NT2/D1 (cell line): ENCODE measurements at regions not wholly inside any gene's neighbourhood (a gene's known extent, or its start where the extent isn't known, plus 50 kb on each side); places are given as distances from the start of the nearest gene placed in this dataset.

Source experiments
- YY1 ChIP-seq: IDR thresholded peaks from 2 replicates; pipeline ENCODE4 v1.6.1; 2011; ENCODE audit not compliant: insufficient read length, insufficient read depth
- ZNF274 ChIP-seq: IDR thresholded peaks from 2 replicates; pipeline ENCODE4 v1.6.1; 2011; ENCODE audit warnings: mild to moderate bottlenecking, low read depth, low read length

DNA sequence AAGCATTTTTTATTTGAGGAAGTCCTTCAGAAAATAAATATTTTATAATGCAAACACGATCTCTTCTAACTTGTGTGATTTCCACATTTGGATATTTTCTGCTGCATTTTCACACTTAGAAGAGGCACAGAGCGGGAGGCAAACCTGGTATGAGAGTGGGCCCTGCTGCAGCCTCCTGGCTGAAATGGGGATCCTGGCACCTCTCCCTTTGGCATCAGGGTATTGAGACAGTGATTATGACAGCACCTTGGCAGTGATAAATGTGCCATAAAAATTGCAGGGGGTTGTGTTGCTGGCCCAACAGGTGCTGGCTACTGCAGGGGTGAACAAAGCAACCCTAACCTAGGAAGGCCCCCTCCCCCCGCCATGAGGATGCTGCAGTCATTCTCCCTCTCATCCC is 128.6 kb downstream of the TSN start:
- no peak for TF ChIP-seq YY1
- TF ChIP-seq ZNF274 = no peak
